Astrocyte of the cerebellum (primary cell): ENCODE measurements at regions not wholly inside any gene's neighbourhood (a gene's known extent, or its start where the extent isn't known, plus 50 kb on each side); places are given as distances from the start of the nearest gene placed in this dataset.

Source experiments
- DNase-seq: peaks from one replicate; pipeline ENCODE4 v3.0.0-alpha.2; 2011; ENCODE audit warnings: low read depth
- H3K4me3 ChIP-seq: 2 replicates; pipeline ENCODE4 v1.5.1; 2011; ENCODE audit warnings: mild to moderate bottlenecking, low read depth, low read length, moderate library complexity
- CTCF ChIP-seq: IDR thresholded peaks from 2 replicates; pipeline ENCODE4 v1.5.1; 2012; ENCODE audit warnings: low read length, low read depth, moderate library complexity, mild to moderate bottlenecking; ENCODE audit errors: missing control alignments
- in situ Hi-C: cut with HindIII; loops from 2 replicates; pipeline ENCODE4 v1.10.0; 2017; ENCODE audit warnings: low sequenced_read_pairs

- DNase-seq = no peak
- in situ Hi-C loops = no loop called here
Measured at GRCh38 chr3:99143493-99143892, 242.0 kb upstream of the DCBLD2 start.

GRCh38 chr3:99134986-99135385 lies 233.5 kb upstream of the DCBLD2 start:
- TF ChIP-seq CTCF = no peak
- in situ Hi-C loops = no loop called here
- H3K4me3 ChIP-seq = no peak overlapping the region
- no peak for DNase-seq

More at GRCh38 chr3:99143493-99143892, 242.0 kb upstream of the DCBLD2 start:
- no peak for TF ChIP-seq CTCF
- H3K4me3 ChIP-seq = no peak overlapping the region

- in situ Hi-C loops = no loop called here
- DNase-seq = no peak
- no peak for TF ChIP-seq CTCF
Measured at GRCh38 chr3:99131876-99132275, 230.4 kb upstream of the DCBLD2 start.

GRCh38 chr3:99128725-99129505 lies 227.4 kb upstream of the DCBLD2 start:
- in situ Hi-C loops = no loop called here
- H3K4me3 ChIP-seq = no peak overlapping the region
- no peak for TF ChIP-seq CTCF
- peak; percentile 91 for DNase-seq

More at GRCh38 chr3:99131876-99132275, 230.4 kb upstream of the DCBLD2 start:
- no peak overlapping the region for H3K4me3 ChIP-seq

GRCh38 chr3:99128235-99128634 lies 226.7 kb upstream of the DCBLD2 start:
- in situ Hi-C loops = no loop called here
- DNase-seq = no peak
- no peak for TF ChIP-seq CTCF
- H3K4me3 ChIP-seq = no peak overlapping the region

- in situ Hi-C loops = no loop called here
- no peak for DNase-seq
- TF ChIP-seq CTCF = no peak
- H3K4me3 ChIP-seq = no peak overlapping the region
Measured at GRCh38 chr3:99126316-99126715, 224.8 kb upstream of the DCBLD2 start.
